ENCODE measurements at regions not wholly inside any gene's neighbourhood (a gene's known extent, or its start where the extent isn't known, plus 50 kb on each side); places are given as distances from the start of the nearest gene placed in this dataset.

- H3K27ac Mint-ChIP-seq = no peak overlapping the region
- ATAC-seq (ENCODE audit: low read depth) = peak; percentile 27
Measured at GRCh38 chr7:142385491-142386340, 127.9 kb upstream of the PRSS58 start.

GRCh38 chr7:142384493-142384922 lies 126.7 kb upstream of the PRSS58 start:
- H3K36me3 Mint-ChIP-seq = no peaks in the 10 kb centered on the region
- H3K4me1 Mint-ChIP-seq = peaks cover 7% of the 10 kb centered on the region
- ATAC-seq (ENCODE audit: low read depth) = no peak
- no peak overlapping the region for H3K4me3 Mint-ChIP-seq
- no peak overlapping the region for H3K27ac Mint-ChIP-seq
- DNase-seq (ENCODE audit: low spot score in 2 of 2) = no peak
- H3K27me3 Mint-ChIP-seq = peaks cover 16% of the 10 kb centered on the region
- no peaks in the 10 kb centered on the region for H3K9me3 Mint-ChIP-seq

More at GRCh38 chr7:142385491-142386340, 127.9 kb upstream of the PRSS58 start:
- peaks cover 7% of the 10 kb centered on the region for H3K4me1 Mint-ChIP-seq
- H3K9me3 Mint-ChIP-seq = no peaks in the 10 kb centered on the region
- peaks cover 16% of the 10 kb centered on the region for H3K27me3 Mint-ChIP-seq
- H3K4me3 Mint-ChIP-seq = no peak overlapping the region
- DNase-seq (ENCODE audit: low spot score in 2 of 2) = no peak
- H3K36me3 Mint-ChIP-seq = no peaks in the 10 kb centered on the region

- no peak for ATAC-seq (ENCODE audit: low read depth)
- H3K27me3 Mint-ChIP-seq = peaks cover 16% of the 10 kb centered on the region
- no peaks in the 10 kb centered on the region for H3K9me3 Mint-ChIP-seq
- H3K36me3 Mint-ChIP-seq = no peaks in the 10 kb centered on the region
- peaks cover 7% of the 10 kb centered on the region for H3K4me1 Mint-ChIP-seq
- DNase-seq (ENCODE audit: low spot score in 2 of 2) = no peak
- no peak overlapping the region for H3K4me3 Mint-ChIP-seq
- H3K27ac Mint-ChIP-seq = no peak overlapping the region
Measured at GRCh38 chr7:142383841-142384492, 126.1 kb upstream of the PRSS58 start.

GRCh38 chr7:142381727-142382390 lies 124.0 kb upstream of the PRSS58 start:
- H3K27me3 Mint-ChIP-seq = peaks cover 14% of the 10 kb centered on the region
- ATAC-seq (ENCODE audit: low read depth) = no peak
- H3K27ac Mint-ChIP-seq = no peak overlapping the region
- peaks cover 7% of the 10 kb centered on the region for H3K4me1 Mint-ChIP-seq
- no peak overlapping the region for H3K4me3 Mint-ChIP-seq
- H3K9me3 Mint-ChIP-seq = no peaks in the 10 kb centered on the region
- no peaks in the 10 kb centered on the region for H3K36me3 Mint-ChIP-seq
- DNase-seq (ENCODE audit: low spot score in 2 of 2) = no peak

GRCh38 chr7:142380069-142380468 lies 122.2 kb upstream of the PRSS58 start:
- H3K27me3 Mint-ChIP-seq = peaks cover 19% of the 10 kb centered on the region
- no peaks in the 10 kb centered on the region for H3K9me3 Mint-ChIP-seq
- no peaks in the 10 kb centered on the region for H3K36me3 Mint-ChIP-seq
- H3K4me1 Mint-ChIP-seq = peaks cover 7% of the 10 kb centered on the region
- no peak overlapping the region for H3K27ac Mint-ChIP-seq
- H3K4me3 Mint-ChIP-seq = no peak overlapping the region
- DNase-seq (ENCODE audit: low spot score in 2 of 2) (no peak), ATAC-seq (ENCODE audit: low read depth) (no peak)

GRCh38 chr7:142379201-142379885 lies 121.5 kb upstream of the PRSS58 start:
- no peak overlapping the region for H3K27ac Mint-ChIP-seq
- DNase-seq (ENCODE audit: low spot score in 2 of 2) (no peak), ATAC-seq (ENCODE audit: low read depth) (no peak)
- H3K9me3 Mint-ChIP-seq = no peaks in the 10 kb centered on the region
- H3K27me3 Mint-ChIP-seq = peaks cover 18% of the 10 kb centered on the region
- no peaks in the 10 kb centered on the region for H3K36me3 Mint-ChIP-seq
- H3K4me3 Mint-ChIP-seq = no peak overlapping the region
- peaks cover 5% of the 10 kb centered on the region for H3K4me1 Mint-ChIP-seq

- ATAC-seq (ENCODE audit: low read depth) = no peak
- Mint-ChIP-seq H3K4me3 (no peak overlapping the region), H3K4me1 (no peaks in the 10 kb centered on the region), H3K36me3 (no peaks in the 10 kb centered on the region), H3K9me3 (no peaks in the 10 kb centered on the region), H3K27me3 (peaks cover 14% of the 10 kb centered on the region), H3K27ac (no peak overlapping the region)
- no peak for DNase-seq (ENCODE audit: low spot score in 2 of 2)
Measured at GRCh38 chr7:142377567-142377966, 119.7 kb upstream of the PRSS58 start.

- H3K4me3 Mint-ChIP-seq = no peak overlapping the region
- H3K36me3 Mint-ChIP-seq = no peaks in the 10 kb centered on the region
- DNase-seq (ENCODE audit: low spot score in 2 of 2) (no peak), ATAC-seq (ENCODE audit: low read depth) (no peak)
- no peaks in the 10 kb centered on the region for H3K4me1 Mint-ChIP-seq
- no peak overlapping the region for H3K27ac Mint-ChIP-seq
- peaks cover 10% of the 10 kb centered on the region for H3K27me3 Mint-ChIP-seq
- no peaks in the 10 kb centered on the region for H3K9me3 Mint-ChIP-seq
Measured at GRCh38 chr7:142376356-142376997, 118.6 kb upstream of the PRSS58 start.

- DNase-seq (ENCODE audit: low spot score in 2 of 2) (no peak), ATAC-seq (ENCODE audit: low read depth) (no peak)
- no peaks in the 10 kb centered on the region for H3K9me3 Mint-ChIP-seq
- H3K4me1 Mint-ChIP-seq = no peaks in the 10 kb centered on the region
- no peak overlapping the region for H3K27ac Mint-ChIP-seq
- peaks cover 9% of the 10 kb centered on the region for H3K27me3 Mint-ChIP-seq
- H3K4me3 Mint-ChIP-seq = no peak overlapping the region
- H3K36me3 Mint-ChIP-seq = no peaks in the 10 kb centered on the region
Measured at GRCh38 chr7:142375710-142376313, 118.0 kb upstream of the PRSS58 start.

GRCh38 chr7:142372727-142373126 lies 114.9 kb upstream of the PRSS58 start:
- Mint-ChIP-seq H3K4me1 (no peaks in the 10 kb centered on the region), H3K4me3 (no peak overlapping the region), H3K36me3 (no peaks in the 10 kb centered on the region), H3K27me3 (peaks cover 6% of the 10 kb centered on the region), H3K9me3 (peaks cover 8% of the 10 kb centered on the region), H3K27ac (no peak overlapping the region)
- DNase-seq (ENCODE audit: low spot score in 2 of 2) (no peak), ATAC-seq (ENCODE audit: low read depth) (no peak)

GRCh38 chr7:142371586-142372377 lies 113.9 kb upstream of the PRSS58 start:
- Mint-ChIP-seq H3K4me3 (no peak overlapping the region), H3K27ac (no peak overlapping the region)

GRCh38 chr7:142365410-142365842 lies 107.6 kb upstream of the PRSS58 start:
- DNase-seq (ENCODE audit: low spot score in 2 of 2) = no peak
- no peak overlapping the region for H3K27ac Mint-ChIP-seq
- peaks cover 12% of the 10 kb centered on the region for H3K27me3 Mint-ChIP-seq
- H3K4me3 Mint-ChIP-seq = no peak overlapping the region
- no peaks in the 10 kb centered on the region for H3K4me1 Mint-ChIP-seq
- no peak for ATAC-seq (ENCODE audit: low read depth)
- peaks cover 18% of the 10 kb centered on the region for H3K9me3 Mint-ChIP-seq
- no peaks in the 10 kb centered on the region for H3K36me3 Mint-ChIP-seq

More at GRCh38 chr7:142371586-142372377, 113.9 kb upstream of the PRSS58 start:
- ATAC-seq (ENCODE audit: low read depth) (no peak), DNase-seq (ENCODE audit: low spot score in 2 of 2) (no peak)
- Mint-ChIP-seq H3K36me3 (no peaks in the 10 kb centered on the region), H3K4me1 (no peaks in the 10 kb centered on the region), H3K27me3 (peaks cover 5% of the 10 kb centered on the region), H3K9me3 (peaks cover 8% of the 10 kb centered on the region)

Data from memory B cell (primary cell).